HG03469 (cell line): ENCODE measurements at regions not wholly inside any gene's neighbourhood (a gene's known extent, or its start where the extent isn't known, plus 50 kb on each side); places are given as distances from the start of the nearest gene placed in this dataset.

ENCODE experiments used
- ATAC-seq: cut with Tn5 transposase; IDR thresholded peaks from one replicate; pipeline ENCODE4 v1.9.1; 2021; ENCODE audit warnings: mild to moderate bottlenecking, moderate library complexity, moderate number of reproducible peaks; ENCODE audit not compliant: unreplicated experiment

DNA sequence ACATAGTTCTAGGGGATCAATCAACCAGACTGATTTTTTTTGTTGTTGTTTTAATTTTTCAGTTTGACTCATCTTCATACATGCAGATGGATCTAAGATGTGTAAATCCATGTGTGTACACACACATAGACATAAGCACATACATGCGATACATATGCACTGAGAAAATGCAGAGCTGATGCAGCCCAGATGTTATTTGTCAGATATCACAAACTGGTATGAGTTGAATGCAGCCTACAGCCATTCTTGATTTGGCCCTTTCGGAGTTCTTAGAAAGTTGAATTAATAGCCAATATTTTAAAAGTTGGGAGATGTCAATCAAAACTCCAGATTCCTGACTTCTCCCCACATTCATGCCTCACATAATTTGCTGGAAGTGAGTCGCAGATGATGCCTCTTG lies 180.4 kb downstream of the SPATA18 start:
- no peak for ATAC-seq

DNA sequence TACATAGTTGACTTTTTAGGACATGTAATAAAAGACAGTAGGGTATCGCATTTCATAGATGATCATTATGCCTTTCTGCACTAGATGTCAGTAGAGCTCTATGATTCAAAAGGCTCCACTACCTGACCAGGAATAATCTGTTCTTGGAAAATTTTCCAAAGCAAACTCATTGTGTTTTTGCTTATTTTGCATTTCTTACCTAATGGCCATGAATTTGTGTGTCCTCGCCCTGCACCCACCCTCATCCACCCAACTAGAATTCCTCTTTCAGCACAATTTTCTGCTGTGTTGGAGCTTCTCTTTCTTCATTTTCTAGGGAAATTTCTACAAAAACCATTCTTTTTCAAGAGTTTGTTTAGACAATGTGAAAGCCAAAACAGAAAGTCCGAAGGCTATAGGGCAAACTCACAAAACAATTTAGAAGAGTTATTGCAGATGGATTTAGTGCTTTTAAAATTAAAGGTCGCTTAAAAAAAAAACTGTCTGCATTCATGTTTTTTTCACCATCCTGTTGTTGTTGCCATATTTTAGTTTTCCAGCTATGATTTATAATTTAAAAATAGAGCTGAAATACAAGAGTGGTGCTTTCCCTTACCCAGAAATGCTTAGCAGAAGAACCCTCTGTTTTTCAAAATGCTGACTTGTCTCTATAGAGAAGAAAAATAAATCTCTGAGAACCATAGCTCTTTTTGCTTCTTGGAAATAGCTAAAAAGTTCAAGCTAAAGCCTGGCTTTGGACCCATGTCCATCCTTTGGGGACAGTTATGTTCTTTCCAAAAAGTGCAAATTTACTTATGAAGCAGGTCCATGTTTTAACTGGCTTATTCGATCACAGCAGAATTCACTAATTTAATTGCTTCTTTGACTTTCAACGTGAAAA lies 183.7 kb downstream of the SPATA18 start:
- no peak for ATAC-seq

DNA sequence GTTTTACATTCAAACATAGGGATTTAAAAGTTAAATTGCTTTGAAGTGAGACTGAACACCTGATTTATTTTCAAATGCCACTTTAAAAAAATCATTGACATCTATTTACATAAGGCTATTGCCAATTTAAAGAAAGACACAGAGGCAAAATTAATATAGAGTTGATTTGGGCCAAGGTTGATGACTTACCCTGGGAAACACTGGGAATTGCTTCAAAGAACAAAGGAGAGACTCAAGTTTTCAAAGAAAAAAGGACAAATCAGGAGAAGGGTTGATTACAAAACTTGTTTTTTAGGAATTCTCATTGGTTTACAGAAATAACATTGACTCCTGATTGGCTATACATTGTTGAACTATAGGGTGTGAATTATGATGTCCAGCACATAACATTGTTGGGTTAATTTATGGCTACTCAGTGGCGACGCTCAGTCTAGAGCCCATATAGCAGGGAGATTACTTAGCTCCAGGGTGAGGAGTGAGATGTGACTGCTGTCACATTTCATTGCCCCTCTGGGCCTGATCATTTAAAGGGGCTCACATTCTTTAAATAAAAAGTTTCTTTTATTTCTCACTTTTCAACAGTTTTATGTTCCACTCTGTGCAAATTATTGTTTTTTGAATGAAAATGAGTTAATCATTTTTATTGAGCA lies 184.6 kb downstream of the SPATA18 start:
- no peak for ATAC-seq

- ATAC-seq = no peak
Measured at GRCh38 chr4:52241916-52242315, 190.8 kb downstream of the SPATA18 start.

GRCh38 chr4:52243367-52243766 lies 192.3 kb downstream of the SPATA18 start:
- no peak for ATAC-seq

DNA sequence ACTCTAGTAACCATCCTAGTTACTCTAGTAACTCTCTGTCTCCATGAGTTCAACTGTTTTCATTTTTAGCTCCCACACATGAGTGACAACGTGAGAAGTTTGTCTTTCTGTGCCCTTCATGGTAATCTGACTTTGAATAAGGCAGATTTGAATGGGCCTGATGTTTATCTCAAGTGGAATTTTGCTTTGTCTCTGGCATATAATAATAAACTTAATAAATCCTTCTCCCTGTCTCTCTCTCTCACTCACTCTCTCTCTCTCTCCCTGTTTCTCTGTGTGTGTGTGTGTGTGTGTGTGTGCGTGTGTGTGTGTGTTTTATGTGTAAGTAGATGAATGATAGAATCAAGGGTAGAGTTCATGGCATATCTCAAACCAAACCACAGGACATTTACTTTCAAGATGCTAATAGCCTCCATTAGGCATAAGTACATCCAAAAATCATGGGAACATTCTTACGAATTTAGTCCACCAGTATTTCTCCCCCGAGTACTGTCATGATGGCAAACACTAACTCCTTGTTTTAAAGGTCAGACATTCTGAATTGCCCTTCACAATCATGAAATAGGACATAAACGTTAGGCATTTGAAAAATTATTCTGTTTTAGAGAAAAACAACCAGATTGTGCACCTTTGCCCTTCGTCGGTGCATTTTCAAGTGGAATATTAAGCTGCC lies 193.1 kb downstream of the SPATA18 start:
- no peak for ATAC-seq

- no peak for ATAC-seq
Measured at GRCh38 chr4:52244848-52245247, 193.7 kb downstream of the SPATA18 start.

DNA sequence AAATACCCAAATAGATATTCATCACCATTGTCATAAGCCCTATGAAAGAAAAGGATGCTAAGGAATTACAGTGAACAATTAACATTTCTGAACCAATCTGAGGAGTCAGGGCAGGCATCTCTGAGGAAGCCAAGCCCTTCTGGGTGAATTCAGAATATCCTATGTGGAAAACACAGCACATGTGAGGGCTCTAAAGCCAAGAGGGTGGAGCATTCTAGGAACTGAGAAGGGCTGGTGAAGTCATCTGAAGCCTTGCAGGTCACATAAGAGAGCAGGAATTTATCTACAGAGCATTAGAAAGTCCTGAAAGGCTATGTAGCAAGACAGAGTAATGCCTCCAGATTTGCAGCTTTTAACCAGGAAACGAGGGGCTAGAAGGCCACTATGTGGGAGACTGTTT lies 195.7 kb downstream of the SPATA18 start:
- no peak for ATAC-seq

GRCh38 chr4:52247941-52248340 lies 196.8 kb downstream of the SPATA18 start:
- ATAC-seq = no peak

DNA sequence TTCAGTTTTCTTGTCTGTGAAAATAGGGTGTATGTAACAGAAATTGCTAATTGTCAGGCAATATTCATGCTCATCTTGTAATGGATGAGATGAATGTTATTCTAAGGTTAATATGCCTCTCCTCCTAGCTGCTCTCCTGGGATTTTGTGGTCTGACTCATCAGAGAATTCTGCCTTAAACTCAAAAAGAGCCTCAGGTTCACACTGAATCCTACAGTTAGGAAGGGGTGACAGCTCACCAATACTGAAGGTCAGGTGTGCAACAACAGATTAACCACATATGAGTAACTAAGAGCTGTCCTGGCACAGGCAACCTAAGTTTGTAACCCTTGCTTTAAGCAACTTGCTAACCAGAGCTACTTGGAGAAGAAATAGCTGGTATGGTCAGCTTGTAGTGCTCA lies 197.7 kb downstream of the SPATA18 start:
- no peak for ATAC-seq

DNA sequence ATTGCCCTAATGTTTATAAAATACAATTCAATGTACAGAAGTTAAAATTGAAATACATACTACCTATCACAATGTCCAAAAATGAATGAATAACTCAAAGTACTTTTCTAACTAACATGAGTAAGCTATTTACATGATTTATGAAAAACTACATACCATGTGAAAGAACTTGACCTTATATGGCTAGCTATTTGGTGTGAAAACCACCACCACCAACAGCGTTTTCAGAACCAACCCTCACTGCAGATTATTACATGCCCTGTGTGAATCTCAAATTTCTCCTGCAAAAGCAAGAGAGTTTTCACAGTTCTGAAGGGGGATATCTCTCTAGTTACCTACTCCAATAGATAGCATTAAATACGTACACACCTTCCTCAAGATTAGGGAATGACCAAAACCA lies 198.5 kb downstream of the SPATA18 start:
- ATAC-seq = no peak

- ATAC-seq = no peak
Measured at GRCh38 chr4:52250154-52250553, 199.1 kb downstream of the SPATA18 start.

GRCh38 chr4:52251864-52252263 lies 200.8 kb downstream of the SPATA18 start:
- no peak for ATAC-seq

GRCh38 chr4:52253025-52253424 lies 201.9 kb downstream of the SPATA18 start:
- no peak for ATAC-seq

- ATAC-seq = no peak
Measured at GRCh38 chr4:52256522-52256921, 205.4 kb downstream of the SPATA18 start.

DNA sequence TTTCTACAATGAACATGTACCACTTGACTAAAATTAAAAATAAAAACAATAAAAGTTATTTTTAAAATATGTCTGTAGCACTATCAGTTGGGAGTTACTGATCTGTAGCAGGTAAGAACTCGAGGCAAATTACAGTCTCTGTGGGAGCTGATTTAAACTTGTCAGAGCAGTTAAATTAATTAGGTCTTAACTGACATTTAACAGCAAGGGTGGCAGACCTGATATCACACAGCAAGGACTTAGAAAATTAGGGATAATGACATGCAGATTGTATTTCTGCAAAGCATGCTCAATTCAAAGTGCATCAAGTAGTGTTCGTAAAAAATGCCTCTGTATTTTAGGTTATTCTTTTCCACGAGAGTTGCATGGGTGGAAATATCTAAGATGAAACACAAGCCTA lies 208.9 kb downstream of the SPATA18 start:
- ATAC-seq = no peak

GRCh38 chr4:52260514-52261210 lies 209.6 kb downstream of the SPATA18 start:
- ATAC-seq = no peak

DNA sequence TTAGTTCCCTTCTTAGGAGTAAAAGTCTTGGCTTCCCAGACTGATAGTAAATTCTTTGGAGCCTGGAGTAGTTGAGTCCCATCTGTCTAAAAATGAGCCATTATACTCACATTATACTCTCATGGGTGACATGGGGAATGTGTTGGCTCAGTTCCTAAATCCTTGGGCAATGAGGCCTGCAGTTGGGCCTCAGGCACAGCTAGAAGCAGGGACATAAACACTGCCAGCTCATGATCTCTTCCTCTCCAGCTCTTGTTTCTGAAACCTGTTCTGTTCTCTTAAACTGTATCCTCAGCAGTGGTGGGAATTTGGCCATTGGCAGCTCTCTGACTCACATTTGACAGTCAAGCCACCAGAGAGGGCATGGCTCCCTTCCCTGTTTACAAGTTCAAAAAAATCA lies 212.5 kb downstream of the SPATA18 start:
- ATAC-seq = no peak

DNA sequence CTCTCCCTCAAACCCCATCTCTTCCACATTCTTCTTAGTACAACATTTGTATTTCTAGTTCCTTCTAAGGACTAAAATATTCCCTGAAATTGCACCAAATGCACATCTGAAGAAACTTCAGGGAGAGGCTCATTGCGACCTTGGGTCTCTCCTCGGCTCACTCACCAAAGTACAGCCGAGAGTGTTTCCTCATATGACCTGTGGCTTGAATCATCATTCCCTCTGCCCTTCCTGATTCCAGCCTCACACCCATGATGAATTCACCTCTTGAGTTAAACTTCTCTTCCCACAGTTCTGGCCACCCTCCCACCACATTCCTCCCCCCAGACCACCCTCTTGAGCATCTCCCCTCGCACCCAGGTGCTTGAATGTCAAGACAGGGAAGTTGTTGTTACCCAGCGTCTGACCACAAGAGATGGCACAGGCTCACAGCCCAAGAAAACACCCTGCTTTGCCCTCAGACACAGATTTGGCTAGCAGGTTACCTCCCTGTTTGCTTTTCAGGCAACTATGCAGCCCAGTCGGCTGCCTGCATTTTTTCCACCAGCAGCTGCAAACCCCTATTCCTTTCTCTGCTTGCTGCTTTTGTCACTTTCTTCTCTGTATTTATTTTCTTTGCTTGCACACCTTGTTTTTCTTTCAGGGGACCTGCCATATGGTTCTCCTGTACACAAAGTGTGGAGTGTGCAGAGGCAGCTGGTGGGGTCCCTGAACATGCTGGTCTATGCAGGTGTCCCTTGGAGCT lies 214.8 kb downstream of the SPATA18 start:
- ATAC-seq = no peak

DNA sequence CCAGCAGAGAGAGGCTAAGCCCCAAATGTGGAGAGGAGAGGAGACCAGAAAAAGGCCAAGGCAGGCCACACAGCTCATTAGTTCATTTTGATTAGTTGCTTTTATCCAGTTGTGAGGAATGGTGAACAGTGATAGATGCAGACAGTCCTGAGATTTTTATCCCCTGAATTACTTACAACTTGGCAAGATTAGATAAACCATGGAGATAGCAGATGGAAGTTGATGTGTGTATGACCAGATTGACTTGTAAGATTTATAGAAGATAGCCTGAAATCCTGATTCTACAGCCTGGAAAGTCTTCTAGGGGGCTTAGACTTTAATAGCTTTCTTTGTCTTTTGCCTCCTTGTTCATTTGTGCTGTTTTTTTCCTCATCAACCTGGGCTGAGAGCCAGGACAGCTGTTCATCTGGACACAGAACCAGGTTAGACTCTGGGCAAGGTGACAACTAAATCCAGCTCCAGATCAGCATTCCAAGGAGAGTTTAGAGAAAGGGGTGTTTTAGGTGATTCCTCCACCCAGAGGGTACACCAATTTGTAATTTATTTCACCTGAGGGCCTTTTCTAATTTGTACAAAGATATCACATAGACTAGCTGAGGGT lies 215.5 kb downstream of the SPATA18 start:
- no peak for ATAC-seq
